CD4-positive, CD25-positive, alpha-beta regulatory T cell (primary cell): ENCODE measurements at regions not wholly inside any gene's neighbourhood (a gene's known extent, or its start where the extent isn't known, plus 50 kb on each side); places are given as distances from the start of the nearest gene placed in this dataset.
"Not testable (repeated sequence)": the region's sequence is repeated elsewhere in the genome, so short reads cannot be mapped to it uniquely, and the experiment has no call there.

ENCODE experiments used
- ATAC-seq, 2 donors: fragments of 150-1000 bp; cut with Tn5 transposase; one replicate each; pipeline ENCODE4 v1.10.0; 2021; ENCODE audit warnings: low read depth in 2 of 2, moderate number of reproducible peaks in 2 of 2, moderate library complexity in 1 of 2
- DNase-seq, 3 donors: peaks; one replicate each; pipeline versions ENCODE4 v3.0.0 to v3.0.0-alpha.2; 2012 to 2022; ENCODE audit warnings: mixed read lengths in 1 of 3
- H3K27ac ChIP-seq: one replicate; pipeline ENCODE4 v1.7.0; 2013; ENCODE audit warnings: mild to moderate bottlenecking, low read length; ENCODE audit not compliant: insufficient read depth, poor library complexity, severe bottlenecking
- H3K27me3 ChIP-seq: one replicate; pipeline ENCODE4 v1.7.0; 2013; ENCODE audit warnings: low read length; ENCODE audit not compliant: control insufficient read depth, insufficient read depth
- H3K36me3 ChIP-seq: one replicate; pipeline ENCODE4 v1.7.0; 2013; ENCODE audit warnings: mild to moderate bottlenecking, low read length, moderate library complexity; ENCODE audit not compliant: control insufficient read depth, insufficient read depth
- H3K4me1 ChIP-seq: 2 replicates; pipeline ENCODE4 v1.7.0; 2013; ENCODE audit warnings: mild to moderate bottlenecking, low read length; ENCODE audit not compliant: insufficient read depth, control insufficient read depth, poor library complexity, severe bottlenecking
- H3K4me3 ChIP-seq: one replicate; pipeline ENCODE4 v1.7.0; 2013; ENCODE audit warnings: low read depth, mild to moderate bottlenecking, low read length, moderate library complexity
- H3K9me3 ChIP-seq, 2 experiments: 1 replicate in 1 of 2; 2 replicates in 1 of 2; pipeline ENCODE4 v1.7.0; 2013; ENCODE audit warnings: low read length in 2 of 2, mild to moderate bottlenecking in 1 of 2, moderate library complexity in 1 of 2; ENCODE audit not compliant: control insufficient read depth in 2 of 2
- H3K27ac Mint-ChIP-seq, 3 donors: one replicate each; pipeline ENCODE4 v1.8.0; 2020 to 2022; ENCODE audit warnings: mild to moderate bottlenecking in 3 of 3, mixed read lengths in 3 of 3, moderate library complexity in 2 of 3
- H3K27me3 Mint-ChIP-seq: one replicate; pipeline ENCODE4 v1.8.0; 2022; ENCODE audit warnings: mild to moderate bottlenecking, mixed read lengths
- H3K36me3 Mint-ChIP-seq: one replicate; pipeline ENCODE4 v1.8.0; 2020; ENCODE audit warnings: mixed read lengths
- H3K4me1 Mint-ChIP-seq, 4 donors: one replicate each; pipeline ENCODE4 v1.8.0; 2020 to 2022; ENCODE audit warnings: mixed read lengths in 4 of 4, mild to moderate bottlenecking in 1 of 4
- H3K4me3 Mint-ChIP-seq, 4 donors: one replicate each; pipeline ENCODE4 v1.8.0; 2020 to 2022; ENCODE audit warnings: mild to moderate bottlenecking in 4 of 4, mixed read lengths in 4 of 4, moderate library complexity in 3 of 4
- H3K9me3 Mint-ChIP-seq, 7 donors: one replicate each; pipeline ENCODE4 v1.8.0; 2020 to 2022; ENCODE audit warnings: mixed read lengths in 7 of 7, mild to moderate bottlenecking in 3 of 7, moderate library complexity in 2 of 7

DNA sequence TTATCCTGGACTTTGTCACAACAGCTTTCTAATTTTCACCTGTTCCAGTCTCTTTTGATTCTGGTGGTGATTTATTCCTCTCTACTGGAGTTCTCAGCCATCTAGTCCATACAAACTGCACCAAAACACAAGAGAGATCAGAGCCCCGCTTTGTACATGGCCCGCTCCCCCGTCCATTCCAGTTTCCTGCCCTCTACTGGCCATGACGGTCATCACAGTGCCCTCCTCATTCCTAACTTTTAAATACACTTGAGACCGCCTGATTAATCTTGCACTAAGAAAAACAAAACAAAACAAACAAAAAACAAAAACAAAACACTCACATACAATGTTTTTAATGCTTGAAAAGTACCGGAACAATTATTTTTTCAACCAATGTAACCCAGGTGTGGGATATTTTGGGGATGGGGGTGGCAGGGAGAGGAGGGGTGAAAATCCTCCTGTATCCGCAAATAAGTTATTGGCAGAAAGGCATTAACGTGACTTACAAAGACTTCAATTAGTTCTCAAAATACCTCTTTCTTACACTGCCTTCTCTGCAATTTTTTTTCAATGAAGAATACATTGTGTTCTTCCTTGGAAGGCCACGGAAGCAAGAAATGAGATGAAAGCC lies 84.8 kb upstream of the PAM start:
- H3K9me3 Mint-ChIP-seq, result peaks cover 0 to 2% (median 0%) of the 10 kb centered on the region in 7 donors
- no peaks in the 10 kb centered on the region for H3K4me1 Mint-ChIP-seq
- ATAC-seq (no peak), DNase-seq (peak in 1 of 3 donors; percentile 4)
- H3K27me3 ChIP-seq, result peaks cover 2% of the 10 kb centered on the region
- H3K27ac ChIP-seq, result no peak overlapping the region
- no peak overlapping the region for H3K4me3 ChIP-seq
- no peaks in the 10 kb centered on the region for H3K9me3 ChIP-seq
- H3K27ac Mint-ChIP-seq, result no peak overlapping the region
- H3K36me3 ChIP-seq, result no peaks in the 10 kb centered on the region
- H3K4me1 ChIP-seq, result no peaks in the 10 kb centered on the region
- no peaks in the 10 kb centered on the region for H3K36me3 Mint-ChIP-seq
- H3K27me3 Mint-ChIP-seq, result no peaks in the 10 kb centered on the region
- no peak overlapping the region for H3K4me3 Mint-ChIP-seq

DNA sequence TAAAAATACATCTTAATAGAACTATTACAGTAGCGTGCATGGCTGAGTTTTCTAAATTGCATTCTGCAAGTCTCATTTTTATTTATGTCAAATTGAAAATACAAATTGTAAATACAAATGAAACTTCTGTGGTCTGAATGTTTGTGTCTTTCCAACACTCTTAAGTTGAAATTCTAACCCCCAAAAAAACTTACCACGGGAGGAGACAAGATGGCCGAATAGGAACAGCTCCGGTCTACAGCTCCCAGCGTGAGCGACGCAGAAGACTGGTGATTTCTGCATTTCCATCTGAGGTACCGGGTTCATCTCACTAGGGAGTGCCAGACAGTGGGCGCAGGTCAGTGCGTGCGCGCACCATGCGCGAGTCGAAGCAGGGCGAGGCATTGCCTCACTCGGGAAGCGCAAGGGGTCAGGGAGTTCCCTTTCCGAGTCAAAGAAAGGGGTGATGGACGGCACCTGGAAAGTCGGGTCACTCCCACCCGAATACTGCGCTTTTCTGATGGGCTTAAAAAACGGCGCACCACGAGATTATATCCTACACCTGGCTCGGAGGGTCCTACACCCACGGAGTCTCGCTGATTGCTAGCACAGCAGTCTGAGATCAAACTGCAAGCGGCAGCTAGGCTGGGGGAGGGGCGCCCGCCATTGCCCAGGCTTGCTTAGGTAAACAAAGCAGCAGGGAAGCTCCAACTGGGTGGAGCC lies 83.9 kb upstream of the PAM start:
- not testable (repeated sequence) for ATAC-seq, H3K4me1 ChIP-seq, H3K9me3 ChIP-seq, H3K27me3 Mint-ChIP-seq, H3K27ac ChIP-seq, H3K4me1 Mint-ChIP-seq, DNase-seq, H3K36me3 Mint-ChIP-seq, H3K27ac Mint-ChIP-seq, H3K4me3 Mint-ChIP-seq, H3K9me3 Mint-ChIP-seq, H3K4me3 ChIP-seq, H3K36me3 ChIP-seq, H3K27me3 ChIP-seq

DNA sequence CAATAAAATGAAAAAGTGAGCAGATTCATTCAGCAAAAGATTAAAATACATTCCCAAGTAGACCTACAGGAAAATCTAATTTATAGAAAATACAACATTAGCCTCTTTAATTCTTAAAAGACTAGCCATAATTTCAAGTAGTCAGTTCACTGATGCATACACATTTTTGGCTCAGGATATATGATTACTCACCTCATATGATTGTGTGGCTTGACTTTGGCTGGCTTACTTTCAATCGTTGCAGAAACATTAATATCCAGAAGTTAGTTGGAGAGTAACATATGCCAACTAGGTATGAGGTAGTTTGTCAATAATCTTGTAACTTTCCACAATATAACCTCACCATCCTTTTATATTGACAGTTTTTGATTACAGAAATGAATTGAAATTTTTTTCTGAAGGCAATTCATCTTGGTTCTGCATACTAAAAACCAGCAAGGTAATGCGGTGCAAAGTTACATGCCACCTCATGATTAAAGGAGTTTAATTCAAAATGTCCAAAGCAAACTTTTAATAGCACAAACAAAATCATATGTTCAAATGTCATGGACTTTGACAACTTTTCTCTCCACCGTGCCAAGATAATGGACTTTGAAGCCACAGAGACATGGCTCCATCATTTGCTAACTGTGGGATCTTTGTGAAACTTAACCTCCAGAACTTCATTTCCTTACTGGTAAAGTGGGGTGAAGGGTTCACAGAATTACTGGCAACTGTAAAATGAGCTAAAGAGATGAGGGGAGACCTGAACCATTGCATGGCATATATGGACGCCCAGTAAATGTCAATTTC lies 76.6 kb upstream of the PAM start:
- H3K4me1 ChIP-seq, result no peaks in the 10 kb centered on the region
- Mint-ChIP-seq H3K27me3 (no peaks in the 10 kb centered on the region), H3K36me3 (no peaks in the 10 kb centered on the region), H3K4me1 (peaks cover 0 to 2% (median 0%) of the 10 kb centered on the region in 4 donors), H3K9me3 (peaks cover 0 to 1% (median 0%) of the 10 kb centered on the region in 7 donors), H3K27ac (no peak overlapping the region), H3K4me3 (no peak overlapping the region)
- H3K36me3 ChIP-seq, result no peaks in the 10 kb centered on the region
- no peaks in the 10 kb centered on the region for H3K27me3 ChIP-seq
- no peaks in the 10 kb centered on the region for H3K9me3 ChIP-seq
- DNase-seq, result no peak
- no peak for ATAC-seq
- H3K27ac ChIP-seq, result no peak overlapping the region
- H3K4me3 ChIP-seq, result no peak overlapping the region

GRCh38 chr5:102681403-102681983 lies 73.6 kb upstream of the PAM start:
- H3K36me3 ChIP-seq, result no peaks in the 10 kb centered on the region
- H3K4me1 ChIP-seq, result no peaks in the 10 kb centered on the region
- ATAC-seq, result peak; percentile 48 to 67
- DNase-seq, result peak; percentile 20 to 66 (median 22)
- peaks cover 0 to 2% (median 0%) of the 10 kb centered on the region in 4 donors for H3K4me1 Mint-ChIP-seq
- H3K27ac ChIP-seq, result no peak overlapping the region
- no peaks in the 10 kb centered on the region for H3K36me3 Mint-ChIP-seq
- no peaks in the 10 kb centered on the region for H3K27me3 Mint-ChIP-seq
- peaks cover 0 to 1% (median 0%) of the 10 kb centered on the region in 7 donors for H3K9me3 Mint-ChIP-seq
- H3K27ac Mint-ChIP-seq, result no peak overlapping the region
- H3K4me3 ChIP-seq, result no peak overlapping the region
- no peak overlapping the region for H3K4me3 Mint-ChIP-seq
- H3K9me3 ChIP-seq, result no peaks in the 10 kb centered on the region
- H3K27me3 ChIP-seq, result no peaks in the 10 kb centered on the region

DNA sequence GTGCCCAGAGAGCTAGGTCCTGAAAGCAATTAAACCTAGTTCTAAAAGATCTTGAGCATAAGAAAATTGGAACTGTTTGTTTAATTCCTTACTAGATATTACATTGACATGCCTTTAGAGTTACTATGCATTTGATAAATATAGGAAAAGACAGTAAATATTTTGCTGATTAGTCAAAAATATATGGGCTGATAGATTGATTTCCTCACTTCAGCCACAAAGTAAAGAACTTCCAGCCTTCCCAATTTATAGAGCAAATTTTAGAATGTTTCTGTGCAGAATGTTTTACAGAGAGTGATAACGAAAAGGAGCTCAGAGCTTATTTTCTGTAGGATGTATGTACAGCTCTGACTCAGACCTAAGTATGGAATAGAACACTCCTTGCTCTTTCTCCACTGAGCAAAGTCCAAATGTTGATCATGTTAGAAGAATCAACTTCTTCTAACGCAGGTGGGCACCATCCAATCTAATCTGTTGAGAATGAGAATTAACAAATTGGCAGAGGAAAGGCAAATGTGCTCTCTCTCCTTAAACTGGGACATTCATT lies 72.9 kb upstream of the PAM start:
- H3K9me3 Mint-ChIP-seq, result peaks cover 0 to 2% (median 0%) of the 10 kb centered on the region in 7 donors
- no peak overlapping the region for H3K4me3 Mint-ChIP-seq
- Histone ChIP-seq H3K4me1 (no peaks in the 10 kb centered on the region), H3K27ac (no peak overlapping the region), H3K27me3 (no peaks in the 10 kb centered on the region), H3K4me3 (no peak overlapping the region), H3K36me3 (no peaks in the 10 kb centered on the region), H3K9me3 (no peaks in the 10 kb centered on the region)
- no peaks in the 10 kb centered on the region for H3K36me3 Mint-ChIP-seq
- no peak for ATAC-seq
- no peaks in the 10 kb centered on the region for H3K27me3 Mint-ChIP-seq
- DNase-seq, result no peak
- H3K4me1 Mint-ChIP-seq, result peaks cover 0 to 2% (median 0%) of the 10 kb centered on the region in 4 donors
- no peak overlapping the region for H3K27ac Mint-ChIP-seq

- H3K27me3 ChIP-seq, H3K9me3 Mint-ChIP-seq, ATAC-seq, H3K4me3 Mint-ChIP-seq, H3K4me3 ChIP-seq, H3K4me1 ChIP-seq, H3K27ac Mint-ChIP-seq, H3K27me3 Mint-ChIP-seq, H3K36me3 ChIP-seq, H3K9me3 ChIP-seq, H3K36me3 Mint-ChIP-seq, DNase-seq, H3K4me1 Mint-ChIP-seq, H3K27ac ChIP-seq: not testable (repeated sequence)
Observed at GRCh38 chr5:102688076-102688475, 67.0 kb upstream of the PAM start.

DNA sequence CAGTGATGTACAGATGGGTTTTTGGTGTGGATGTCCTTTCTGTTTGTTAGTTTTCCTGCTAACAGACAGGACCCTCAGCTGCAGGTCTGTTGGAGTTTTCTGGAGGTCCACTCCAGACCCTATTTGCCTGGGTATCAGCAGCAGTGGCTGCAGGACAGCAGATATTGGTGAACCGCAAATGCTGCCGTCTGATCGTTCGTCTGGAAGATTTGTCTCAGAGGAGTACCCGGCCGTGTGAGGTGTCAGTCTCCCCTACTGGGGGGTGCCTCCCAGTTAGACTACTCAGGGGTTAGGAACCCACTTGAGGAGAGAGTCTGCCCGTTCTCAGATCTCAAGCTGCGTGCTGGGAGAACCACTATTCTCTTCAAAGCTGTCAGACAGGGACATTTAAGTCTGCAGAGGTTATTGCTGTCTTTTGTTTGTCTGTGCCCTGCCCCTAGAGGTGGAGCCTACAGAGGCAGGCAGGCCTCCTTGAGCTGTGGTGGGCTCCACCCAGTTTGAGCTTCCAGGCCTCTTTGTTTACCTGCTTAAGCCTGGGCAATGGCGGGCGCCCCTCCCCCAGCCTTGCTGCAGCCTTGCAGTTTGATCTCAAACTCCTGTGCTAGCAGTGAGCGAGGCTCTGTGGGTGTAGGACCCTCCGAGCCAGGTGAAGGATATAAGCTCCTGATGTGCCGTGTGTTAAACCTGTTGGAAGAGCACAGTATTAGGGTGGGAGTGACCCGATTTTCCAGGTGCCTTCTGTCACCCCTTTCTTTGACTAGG lies 66.3 kb upstream of the PAM start:
- not testable (repeated sequence) for H3K27me3 Mint-ChIP-seq, H3K9me3 ChIP-seq, H3K4me1 Mint-ChIP-seq, H3K27ac Mint-ChIP-seq, H3K27ac ChIP-seq, ATAC-seq, H3K9me3 Mint-ChIP-seq, H3K27me3 ChIP-seq, H3K36me3 ChIP-seq, H3K4me3 ChIP-seq, DNase-seq, H3K4me3 Mint-ChIP-seq, H3K4me1 ChIP-seq, H3K36me3 Mint-ChIP-seq
